GM10248 (cell line): ENCODE measurements at regions not wholly inside any gene's neighbourhood (a gene's known extent, or its start where the extent isn't known, plus 50 kb on each side); places are given as distances from the start of the nearest gene placed in this dataset.

Experiments
- CTCF ChIA-PET: fragments of 300-600 bp; sonication (Branson Sonifier 250); formaldehyde crosslinking; extraction: SDS; loops from one replicate; lab custom pipeline; 2021; ENCODE audit warnings: antibody characterized with exemption; lab: Yijun Ruan, JAX
- POLR2A ChIA-PET: fragments of 350-650 bp; sonication (Branson Sonifier 250); formaldehyde crosslinking; extraction: SDS; loops from one replicate; lab custom pipeline; 2020; ENCODE audit warnings: antibody characterized with exemption; lab: Yijun Ruan, JAX
- DNase-seq: peaks from one replicate; pipeline ENCODE4 v3.0.0; 2012; ENCODE audit errors: extremely low spot score
- TF ChIP-seq, protein P1 (sequence below): IDR thresholded peaks from 2 replicates; pipeline ENCODE4 v1.5.1; 2012; ENCODE audit warnings: mild to moderate bottlenecking, low read depth; ENCODE audit errors: extremely low read depth, missing control alignments, control extremely low read depth

DNA sequence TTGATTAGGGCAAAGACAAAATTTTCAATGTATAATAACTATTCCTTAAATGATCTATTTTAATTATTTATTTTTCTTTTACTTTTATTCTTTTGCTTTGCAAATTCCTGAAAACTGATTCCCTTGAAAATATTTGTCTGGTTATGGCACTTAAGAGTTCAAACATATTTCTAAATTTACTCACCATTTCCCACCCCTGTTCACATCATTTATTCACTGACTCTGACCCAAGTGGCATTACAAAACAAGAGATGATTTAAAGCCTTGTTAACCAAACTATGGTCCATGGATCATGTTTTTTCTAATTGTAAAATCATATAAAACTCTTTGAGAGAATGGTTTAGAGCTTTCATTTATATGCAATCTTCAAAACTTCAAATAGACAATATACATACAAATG is 1256.1 kb upstream of the LRRN3 start:
- ChIA-PET POLR2A (interaction anchor here (0.6 kb wide), 1 partner anchor 199 kb away, joined by 3 read pairs; no protein-coding TSS in a partner anchor), CTCF (no interaction called here)
- TF ChIP-seq, protein P1, sequence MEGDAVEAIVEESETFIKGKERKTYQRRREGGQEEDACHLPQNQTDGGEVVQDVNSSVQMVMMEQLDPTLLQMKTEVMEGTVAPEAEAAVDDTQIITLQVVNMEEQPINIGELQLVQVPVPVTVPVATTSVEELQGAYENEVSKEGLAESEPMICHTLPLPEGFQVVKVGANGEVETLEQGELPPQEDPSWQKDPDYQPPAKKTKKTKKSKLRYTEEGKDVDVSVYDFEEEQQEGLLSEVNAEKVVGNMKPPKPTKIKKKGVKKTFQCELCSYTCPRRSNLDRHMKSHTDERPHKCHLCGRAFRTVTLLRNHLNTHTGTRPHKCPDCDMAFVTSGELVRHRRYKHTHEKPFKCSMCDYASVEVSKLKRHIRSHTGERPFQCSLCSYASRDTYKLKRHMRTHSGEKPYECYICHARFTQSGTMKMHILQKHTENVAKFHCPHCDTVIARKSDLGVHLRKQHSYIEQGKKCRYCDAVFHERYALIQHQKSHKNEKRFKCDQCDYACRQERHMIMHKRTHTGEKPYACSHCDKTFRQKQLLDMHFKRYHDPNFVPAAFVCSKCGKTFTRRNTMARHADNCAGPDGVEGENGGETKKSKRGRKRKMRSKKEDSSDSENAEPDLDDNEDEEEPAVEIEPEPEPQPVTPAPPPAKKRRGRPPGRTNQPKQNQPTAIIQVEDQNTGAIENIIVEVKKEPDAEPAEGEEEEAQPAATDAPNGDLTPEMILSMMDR = no peak
- no peak for DNase-seq

DNA sequence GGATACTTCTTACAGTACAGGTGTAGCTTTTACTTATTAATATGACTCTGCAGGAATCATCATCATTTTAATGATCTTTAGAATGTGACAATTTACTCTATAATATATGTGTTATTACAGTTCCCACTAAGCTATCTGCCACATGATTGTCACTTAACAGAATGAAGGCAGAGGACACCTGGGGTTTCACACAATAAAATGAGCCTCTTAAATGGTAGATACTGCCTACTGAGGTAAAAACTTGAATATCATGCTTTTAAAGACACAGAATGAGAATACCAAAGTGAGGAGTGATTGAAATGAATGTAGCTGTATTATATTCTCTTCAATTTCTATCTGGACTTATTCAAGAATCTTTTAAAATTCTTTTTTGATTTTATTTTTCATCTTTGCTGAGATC is 1255.3 kb upstream of the LRRN3 start:
- POLR2A ChIA-PET = no interaction called here

DNA sequence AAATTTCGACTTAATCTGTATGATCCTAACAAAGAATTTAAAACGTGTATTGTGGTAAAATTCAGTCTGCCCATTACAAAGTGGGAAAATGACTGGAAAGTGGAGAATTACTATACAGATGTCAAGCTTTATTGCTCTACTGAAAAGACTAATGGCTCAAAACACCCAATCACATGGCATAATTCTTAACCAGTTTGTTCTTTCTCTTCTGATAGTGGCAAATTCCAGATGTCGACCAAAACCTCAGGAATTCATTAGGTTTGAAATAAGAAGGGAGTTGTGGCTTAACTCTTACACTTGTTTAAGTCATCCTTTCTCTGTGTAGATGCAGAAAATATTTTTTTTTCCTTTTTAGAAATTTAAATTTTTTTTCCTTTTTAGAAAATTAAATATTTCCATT is 1254.9 kb upstream of the LRRN3 start:
- no peak for DNase-seq
- ChIA-PET CTCF (no interaction called here), POLR2A (no interaction called here)
- TF ChIP-seq, protein P1 = no peak

More for the DNA sequence above, 1255.3 kb upstream of the LRRN3 start:
- TF ChIP-seq, protein P1 = no peak
- DNase-seq = no peak
- CTCF ChIA-PET = no interaction called here

DNA sequence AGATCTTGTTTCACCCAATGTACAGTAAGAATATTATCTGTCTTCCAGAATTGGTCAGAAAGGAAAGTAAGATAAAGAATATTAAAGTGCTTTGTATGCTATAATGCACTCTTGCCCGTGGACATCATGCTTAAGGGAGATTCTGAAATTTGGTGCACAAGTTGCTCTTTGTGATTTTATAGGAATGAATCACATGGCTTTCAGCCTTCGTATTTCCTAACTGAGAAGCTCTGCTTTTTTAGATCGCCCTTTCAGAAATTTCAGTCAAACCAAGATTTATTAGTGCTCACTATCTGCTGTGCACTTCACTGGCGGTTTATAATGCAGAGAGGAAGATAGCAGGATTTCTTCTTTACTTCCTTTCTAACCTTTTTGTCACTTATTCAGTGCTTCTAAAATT is 1248.5 kb upstream of the LRRN3 start:
- CTCF ChIA-PET = no interaction called here
- TF ChIP-seq, protein P1 = no peak
- DNase-seq = no peak
- POLR2A ChIA-PET = no interaction called here

DNA sequence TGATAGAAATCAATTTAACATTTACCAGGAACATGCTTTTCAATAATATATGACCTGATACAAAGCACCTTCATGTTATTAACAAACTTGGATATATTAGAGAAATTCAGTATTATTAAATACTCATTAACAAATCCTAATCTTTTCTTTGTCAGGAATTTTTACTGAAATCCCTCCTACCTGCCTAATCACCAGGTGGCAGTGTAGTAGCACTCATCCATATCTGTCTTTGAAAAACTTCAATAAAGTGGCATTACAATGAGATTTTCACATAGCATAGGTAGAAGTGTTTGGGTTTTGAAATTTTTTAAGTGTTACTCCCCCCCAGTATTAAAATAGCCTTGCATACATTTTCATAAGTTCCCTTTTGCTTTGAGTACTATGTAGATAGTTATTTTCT is 1246.6 kb upstream of the LRRN3 start:
- POLR2A ChIA-PET = no interaction called here
- DNase-seq = no peak
- CTCF ChIA-PET = no interaction called here
- TF ChIP-seq, protein P1 = peak; percentile 16

DNA sequence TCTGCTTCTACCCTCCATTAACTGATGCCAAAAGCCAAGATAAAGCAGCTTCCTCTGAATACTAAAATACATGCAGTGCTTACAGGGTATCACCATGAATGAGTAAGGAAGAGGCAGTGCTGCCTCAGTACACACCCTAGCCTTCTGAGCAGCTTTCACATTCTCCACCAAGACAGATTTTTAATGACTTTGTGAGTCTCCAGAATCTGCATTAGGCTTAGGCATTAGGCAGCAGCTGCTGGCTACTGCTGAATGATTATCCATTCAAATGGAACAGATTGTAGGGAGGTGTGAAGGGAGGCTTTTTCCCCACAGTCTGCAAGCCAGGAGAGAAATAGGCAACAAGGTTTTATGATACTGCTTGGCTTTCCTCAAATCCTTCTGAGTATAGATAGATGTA is 1226.7 kb upstream of the LRRN3 start:
- TF ChIP-seq, protein P1 = no peak
- POLR2A ChIA-PET = no interaction called here
- CTCF ChIA-PET = no interaction called here
- DNase-seq = no peak

DNA sequence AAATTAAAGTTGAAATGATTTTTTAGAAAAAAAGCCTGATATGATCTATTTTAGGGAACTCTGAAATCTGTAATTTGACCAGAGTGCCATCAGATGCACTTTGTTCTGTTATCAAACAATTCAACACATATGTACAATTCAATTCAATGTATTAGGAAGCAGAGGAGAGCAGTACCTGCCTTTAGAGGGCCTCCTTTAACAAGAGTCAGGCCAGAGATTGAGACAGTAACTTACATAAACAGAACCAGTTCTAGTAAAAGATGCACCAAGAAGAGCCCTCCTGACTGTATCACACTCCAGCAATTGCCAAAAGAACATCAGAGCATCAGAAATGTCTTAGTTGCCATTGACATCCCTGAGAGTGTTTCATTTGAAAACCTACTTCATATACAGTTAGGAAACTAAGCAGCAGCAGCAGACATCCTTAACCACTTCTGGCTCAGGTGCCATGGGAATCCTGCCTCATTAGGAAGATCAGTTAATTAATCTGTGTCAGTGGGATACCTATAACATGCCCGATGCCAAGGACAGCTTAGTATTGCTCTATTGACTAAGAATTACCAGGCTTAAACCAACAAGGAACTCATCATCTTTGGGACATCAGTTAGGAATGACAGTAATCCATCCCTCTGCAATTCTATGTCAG is 1222.6 kb upstream of the LRRN3 start:
- TF ChIP-seq, protein P1 = no peak
- POLR2A ChIA-PET = no interaction called here
- CTCF ChIA-PET = no interaction called here
- DNase-seq = no peak
